Ovary (tissue), 7 donors: ENCODE measurements at regions not wholly inside any gene's neighbourhood (a gene's known extent, or its start where the extent isn't known, plus 50 kb on each side); places are given as distances from the start of the nearest gene placed in this dataset.

Experiments
- DNase-seq, 5 donors: peaks; one replicate each; pipeline ENCODE4 v3.0.0-alpha.2; 2019 to 2020
- H3K27ac ChIP-seq, 2 donors: fragments of 200-600 bp; one replicate each; pipeline versions ENCODE4 v1.5.1 to v1.8.0; 2019 to 2022
- H3K27me3 ChIP-seq: fragments of 200-600 bp; one replicate; pipeline ENCODE4 v1.8.0; 2022
- H3K36me3 ChIP-seq: fragments of 200-600 bp; sonication (generic); one replicate; pipeline ENCODE4 v1.5.1; 2019
- H3K4me1 ChIP-seq: one replicate; pipeline ENCODE4 v1.8.1; 2013; ENCODE audit warnings: mild to moderate bottlenecking, moderate library complexity; ENCODE audit not compliant: insufficient read depth
- H3K4me3 ChIP-seq: fragments of 200-600 bp; sonication (generic); one replicate; pipeline ENCODE4 v1.5.1; 2017
- H3K9me3 ChIP-seq, 2 donors: fragments of 200-600 bp in 1 of 2; sonication (generic) in 1 of 2; one replicate each; pipeline versions ENCODE4 v1.5.1 to v1.8.1; 2013 to 2019; ENCODE audit warnings: mild to moderate bottlenecking in 1 of 2, moderate library complexity in 1 of 2
- CTCF ChIP-seq, 3 donors: fragments of 450-650 bp in 2 of 3; fragments of 200-600 bp in 1 of 3; IDR thresholded peaks; one replicate each; pipeline versions ENCODE4 v1.5.1 to v1.8.0; 2016 to 2022; ENCODE audit warnings: antibody characterized with exemption in 3 of 3, mild to moderate bottlenecking in 1 of 3
- EP300 ChIP-seq: sonication (generic); formaldehyde crosslinking; IDR thresholded peaks from one replicate; pipeline ENCODE4 v1.6.1; 2017; ENCODE audit warnings: antibody characterized with exemption
- POLR2A ChIP-seq: fragments of 450-650 bp; IDR thresholded peaks from one replicate; pipeline ENCODE4 v1.6.1; 2017; ENCODE audit warnings: antibody characterized with exemption, mild to moderate bottlenecking, moderate library complexity
- WGBS, 3 donors: extraction: QIAGEN DNeasy Blood & Tissue Kit in 1 of 3; methylation state at CpG; one replicate each; pipeline versions ENCODE4 v1.1.5 to v1.1.7; 2013 to 2017; 5-methylcytosine and 5-hydroxymethylcytosine counted together
- intact Hi-C, 4 donors: fragments of 100-400 bp; cut with DNase I; formaldehyde crosslinking; loops; one replicate each; pipeline versions ENCODE4 v1.11.0 to v1.15.1; 2022 to 2023
- donor health status: DM: no; HTN: no; CAD: no; lungs with moderate emphysema.
- donor health status: DM: no; HTN: no; CAD: no.
- donor health status: Bipolar disorder and iron deficiency.
- donor health status: DM: no; HTN: no; CAD: no.
- donor health status: DM: yes; HTN: yes; CAD: no.

DNA sequence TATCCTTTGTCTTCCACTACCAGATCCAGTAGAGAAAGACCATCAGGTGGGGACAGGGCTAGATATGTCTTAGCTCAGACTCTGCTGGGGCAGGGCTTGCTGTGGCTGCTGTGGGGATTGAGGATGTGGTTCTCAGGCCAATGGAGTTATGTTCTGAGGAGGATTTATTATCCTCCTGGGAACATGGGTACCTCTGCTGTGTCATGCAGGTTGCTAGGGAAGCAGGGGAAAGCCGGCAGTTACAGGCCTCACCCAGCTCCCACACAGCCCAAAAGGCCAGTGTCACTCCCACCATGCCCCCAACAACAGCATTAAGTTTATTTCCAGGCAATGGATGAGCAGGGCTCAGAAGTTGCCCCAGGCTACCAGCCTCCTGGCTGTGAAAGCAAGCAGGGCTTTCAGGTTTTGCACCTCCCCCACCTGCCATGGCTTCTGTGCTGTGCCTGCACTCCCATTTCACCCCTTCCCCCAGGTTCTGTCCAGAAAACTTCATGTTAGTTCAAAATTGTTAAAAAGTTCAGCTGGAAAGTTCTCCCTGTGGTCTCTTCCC, 879.9 kb downstream of the ARAP2 start:
- Histone ChIP-seq H3K27me3 (no peaks in the 10 kb centered on the region), H3K9me3 (no peaks in the 10 kb centered on the region), H3K4me1 (no peaks in the 10 kb centered on the region), H3K4me3 (no peak overlapping the region), H3K27ac (no peak overlapping the region), H3K36me3 (no peaks in the 10 kb centered on the region)
- TF ChIP-seq POLR2A (no peak), CTCF (IDR thresholded peaks at IDR 0.05) (no peak), EP300 (no peak)
- WGBS, 3 donors: 53 to 80% (median 61%) methylated on average over 1 of the region's 1 CpG
- DNase-seq: no peak
- intact Hi-C loops: no loop called here

DNA sequence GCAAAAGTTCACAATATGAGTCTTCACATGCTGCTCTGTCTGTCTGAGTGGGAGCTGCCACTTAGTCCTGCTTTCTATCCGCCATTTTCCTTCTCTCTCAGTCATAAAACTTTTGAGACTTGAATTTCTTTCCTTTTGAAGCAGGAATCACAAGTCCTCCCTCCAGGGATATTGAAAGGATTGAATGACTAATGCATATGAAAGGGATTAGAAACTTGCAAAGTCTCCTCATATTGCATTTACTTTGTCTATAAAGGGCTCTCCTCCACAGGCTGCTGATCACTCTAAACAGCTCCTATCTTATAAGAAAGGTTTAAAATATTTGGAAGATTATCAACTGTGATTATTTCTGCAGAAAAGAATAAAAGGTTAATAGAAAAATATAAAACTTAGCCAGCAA, 879.1 kb downstream of the ARAP2 start:
- WGBS, 3 donors: 68 to 79% (median 72%) methylated on average over 1 of the region's 1 CpG
- Histone ChIP-seq H3K27me3 (no peaks in the 10 kb centered on the region), H3K4me3 (no peak overlapping the region), H3K27ac (no peak overlapping the region), H3K36me3 (no peaks in the 10 kb centered on the region), H3K9me3 (no peaks in the 10 kb centered on the region), H3K4me1 (no peaks in the 10 kb centered on the region)
- DNase-seq: no peak
- intact Hi-C loops: no loop called here
- TF ChIP-seq CTCF (IDR thresholded peaks at IDR 0.05) (no peak), EP300 (no peak), POLR2A (no peak)

GRCh38 chr4:35399912-35400311, 844.4 kb downstream of the ARAP2 start:
- no peaks in the 10 kb centered on the region for H3K36me3 ChIP-seq
- no peaks in the 10 kb centered on the region for H3K4me1 ChIP-seq
- intact Hi-C loops: no loop called here
- no peak overlapping the region for H3K4me3 ChIP-seq
- DNase-seq: no peak
- 28 to 55% (median 40%) methylated on average over 2 of the region's 2 CpGs for WGBS, 3 donors
- H3K27ac ChIP-seq: no peak overlapping the region
- H3K9me3 ChIP-seq: no peaks in the 10 kb centered on the region
- TF ChIP-seq POLR2A (no peak), CTCF (IDR thresholded peaks at IDR 0.05) (no peak), EP300 (no peak)
- no peaks in the 10 kb centered on the region for H3K27me3 ChIP-seq

DNA sequence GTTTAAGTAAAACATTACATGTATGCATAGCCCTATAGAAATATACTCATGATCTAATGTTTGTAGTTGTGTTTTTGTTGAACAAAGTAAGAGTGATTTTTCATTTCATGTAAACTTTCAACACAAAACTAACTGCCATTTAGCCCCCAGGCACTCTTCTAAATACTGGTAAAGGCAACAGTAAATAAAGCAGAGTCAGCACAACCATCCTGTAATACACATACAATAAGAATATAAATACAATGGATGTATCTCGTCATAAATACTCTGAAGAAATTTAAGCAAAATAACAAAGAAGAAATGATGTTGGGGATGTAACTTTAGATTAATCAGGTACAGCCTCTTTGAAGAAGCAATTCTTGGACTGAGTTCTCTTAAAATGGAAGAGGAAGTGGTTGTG, 821.2 kb downstream of the ARAP2 start:
- no peak overlapping the region for H3K27ac ChIP-seq
- H3K27me3 ChIP-seq: no peaks in the 10 kb centered on the region
- H3K36me3 ChIP-seq: no peaks in the 10 kb centered on the region
- no peak overlapping the region for H3K4me3 ChIP-seq
- no peaks in the 10 kb centered on the region for H3K4me1 ChIP-seq
- intact Hi-C loops: no loop called here
- TF ChIP-seq EP300 (no peak), POLR2A (no peak), CTCF (IDR thresholded peaks at IDR 0.05) (no peak)
- no peak for DNase-seq
- WGBS, 3 donors: 79 to 93% (median 85%) methylated on average over 1 of the region's 1 CpG
- H3K9me3 ChIP-seq: no peaks in the 10 kb centered on the region

- intact Hi-C loops: no loop called here
- Histone ChIP-seq H3K4me3 (no peak overlapping the region), H3K9me3 (no peaks in the 10 kb centered on the region), H3K27me3 (no peaks in the 10 kb centered on the region), H3K4me1 (no peaks in the 10 kb centered on the region), H3K27ac (no peak overlapping the region), H3K36me3 (no peaks in the 10 kb centered on the region)
- DNase-seq: no peak
- no peak for TF ChIP-seq EP300
These were observed 796.8 kb downstream of the ARAP2 start for GRCh38 chr4:35447474-35447873.
